ENCODE measurements at regions not wholly inside any gene's neighbourhood (a gene's known extent, or its start where the extent isn't known, plus 50 kb on each side); places are given as distances from the start of the nearest gene placed in this dataset.

GRCh38 chr6:148674306-148674705 lies 72.5 kb upstream of the UST start:
- Mint-ChIP-seq H3K27ac (ENCODE audit: unreplicated experiment) (no peak overlapping the region), H3K27me3 (ENCODE audit: unreplicated experiment) (peaks cover 11% of the 10 kb centered on the region), H3K9me3 (ENCODE audit: unreplicated experiment) (peaks cover 25% of the 10 kb centered on the region), H3K4me3 (ENCODE audit: unreplicated experiment) (no peak overlapping the region), H3K4me1 (ENCODE audit: unreplicated experiment) (no peaks in the 10 kb centered on the region), H3K36me3 (ENCODE audit: unreplicated experiment) (no peaks in the 10 kb centered on the region)
- no peak for DNase-seq (ENCODE audit: extremely low spot score, unreplicated experiment)
- no peak for TF ChIP-seq CTCF (IDR thresholded peaks at IDR 0.05)

- Mint-ChIP-seq H3K4me3 (ENCODE audit: unreplicated experiment) (no peak overlapping the region), H3K36me3 (ENCODE audit: unreplicated experiment) (no peaks in the 10 kb centered on the region), H3K27me3 (ENCODE audit: unreplicated experiment) (peaks cover 9% of the 10 kb centered on the region), H3K4me1 (ENCODE audit: unreplicated experiment) (no peaks in the 10 kb centered on the region), H3K27ac (ENCODE audit: unreplicated experiment) (no peak overlapping the region), H3K9me3 (ENCODE audit: unreplicated experiment) (no peaks in the 10 kb centered on the region)
- no peak for TF ChIP-seq CTCF (IDR thresholded peaks at IDR 0.05)
- no peak for DNase-seq (ENCODE audit: extremely low spot score, unreplicated experiment)
Measured at GRCh38 chr6:148677594-148678476, 69.0 kb upstream of the UST start.

- H3K4me3 Mint-ChIP-seq (ENCODE audit: unreplicated experiment), result no peak overlapping the region
- no peak overlapping the region for H3K27ac Mint-ChIP-seq (ENCODE audit: unreplicated experiment)
- H3K36me3 Mint-ChIP-seq (ENCODE audit: unreplicated experiment), result no peaks in the 10 kb centered on the region
- TF ChIP-seq CTCF (IDR thresholded peaks at IDR 0.05), result no peak
- no peaks in the 10 kb centered on the region for H3K9me3 Mint-ChIP-seq (ENCODE audit: unreplicated experiment)
- H3K4me1 Mint-ChIP-seq (ENCODE audit: unreplicated experiment), result no peaks in the 10 kb centered on the region
- no peak for DNase-seq (ENCODE audit: extremely low spot score, unreplicated experiment)
- H3K27me3 Mint-ChIP-seq (ENCODE audit: unreplicated experiment), result peaks cover 7% of the 10 kb centered on the region
Measured at GRCh38 chr6:148678682-148679081, 68.1 kb upstream of the UST start.

GRCh38 chr6:148681666-148682065 lies 65.2 kb upstream of the UST start:
- no peaks in the 10 kb centered on the region for H3K9me3 Mint-ChIP-seq (ENCODE audit: unreplicated experiment)
- H3K4me3 Mint-ChIP-seq (ENCODE audit: unreplicated experiment), result no peak overlapping the region
- peaks cover 6% of the 10 kb centered on the region for H3K27me3 Mint-ChIP-seq (ENCODE audit: unreplicated experiment)
- no peak for TF ChIP-seq CTCF (IDR thresholded peaks at IDR 0.05)
- no peaks in the 10 kb centered on the region for H3K36me3 Mint-ChIP-seq (ENCODE audit: unreplicated experiment)
- H3K27ac Mint-ChIP-seq (ENCODE audit: unreplicated experiment), result no peak overlapping the region
- DNase-seq (ENCODE audit: extremely low spot score, unreplicated experiment), result no peak
- no peaks in the 10 kb centered on the region for H3K4me1 Mint-ChIP-seq (ENCODE audit: unreplicated experiment)

- H3K27me3 Mint-ChIP-seq (ENCODE audit: unreplicated experiment), result peaks cover 6% of the 10 kb centered on the region
- no peaks in the 10 kb centered on the region for H3K4me1 Mint-ChIP-seq (ENCODE audit: unreplicated experiment)
- no peak overlapping the region for H3K27ac Mint-ChIP-seq (ENCODE audit: unreplicated experiment)
- no peak overlapping the region for H3K4me3 Mint-ChIP-seq (ENCODE audit: unreplicated experiment)
- H3K36me3 Mint-ChIP-seq (ENCODE audit: unreplicated experiment), result no peaks in the 10 kb centered on the region
- no peak for DNase-seq (ENCODE audit: extremely low spot score, unreplicated experiment)
- no peak for TF ChIP-seq CTCF (IDR thresholded peaks at IDR 0.05)
- H3K9me3 Mint-ChIP-seq (ENCODE audit: unreplicated experiment), result no peaks in the 10 kb centered on the region
Measured at GRCh38 chr6:148682252-148682651, 64.6 kb upstream of the UST start.

Data from osteocyte (in vitro differentiated cells).